ENCODE measurements at regions not wholly inside any gene's neighbourhood (a gene's known extent, or its start where the extent isn't known, plus 50 kb on each side); places are given as distances from the start of the nearest gene placed in this dataset.

GRCh38 chr17:73754886-73755400 is 110.7 kb upstream of the SDK2 start:
- DNase-seq (ENCODE audit: low read depth) = no peak

DNA sequence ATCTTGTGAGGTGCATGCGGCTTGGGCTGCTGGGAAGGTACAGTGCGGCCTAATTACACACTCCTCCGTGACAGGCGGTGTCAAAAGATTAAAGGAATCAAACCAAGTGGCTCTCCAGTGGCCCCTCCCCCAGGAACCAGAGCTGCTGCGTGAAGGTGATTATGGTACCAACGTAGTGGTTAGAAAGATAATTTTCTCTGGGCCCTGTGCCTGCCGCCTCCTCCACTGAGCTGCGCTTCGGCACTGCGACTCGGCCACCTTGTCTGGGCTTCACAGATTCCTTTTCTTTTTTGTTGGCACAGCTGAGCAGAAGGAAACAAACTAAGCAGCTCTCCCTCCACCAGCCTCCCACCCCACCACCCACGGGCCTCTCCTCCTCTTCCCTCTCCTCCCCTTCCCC is 113.2 kb upstream of the SDK2 start:
- no peak for DNase-seq (ENCODE audit: low read depth)

DNA sequence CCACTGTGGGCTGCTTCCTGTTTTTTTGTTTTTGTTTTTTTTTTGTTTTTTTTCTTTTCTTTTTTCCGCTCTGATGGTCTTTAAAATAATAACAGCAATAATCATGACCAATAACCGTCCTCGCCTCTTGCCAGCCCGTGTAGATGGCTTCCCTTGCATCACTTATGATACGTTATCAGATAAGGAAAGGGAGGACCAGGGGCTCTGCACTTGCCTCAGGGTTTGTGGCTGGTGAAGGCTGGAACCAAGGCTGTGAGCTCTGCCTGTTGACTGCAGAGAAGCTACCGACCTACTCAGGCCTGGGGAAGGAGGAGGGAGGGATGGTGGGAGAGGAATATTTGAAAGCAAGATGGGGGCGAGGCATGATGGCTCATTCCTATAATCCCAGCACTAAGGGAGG is 114.0 kb upstream of the SDK2 start:
- DNase-seq (ENCODE audit: low read depth) = no peak

GRCh38 chr17:73759324-73759723 is 115.1 kb upstream of the SDK2 start:
- no peak for DNase-seq (ENCODE audit: low read depth)

DNA sequence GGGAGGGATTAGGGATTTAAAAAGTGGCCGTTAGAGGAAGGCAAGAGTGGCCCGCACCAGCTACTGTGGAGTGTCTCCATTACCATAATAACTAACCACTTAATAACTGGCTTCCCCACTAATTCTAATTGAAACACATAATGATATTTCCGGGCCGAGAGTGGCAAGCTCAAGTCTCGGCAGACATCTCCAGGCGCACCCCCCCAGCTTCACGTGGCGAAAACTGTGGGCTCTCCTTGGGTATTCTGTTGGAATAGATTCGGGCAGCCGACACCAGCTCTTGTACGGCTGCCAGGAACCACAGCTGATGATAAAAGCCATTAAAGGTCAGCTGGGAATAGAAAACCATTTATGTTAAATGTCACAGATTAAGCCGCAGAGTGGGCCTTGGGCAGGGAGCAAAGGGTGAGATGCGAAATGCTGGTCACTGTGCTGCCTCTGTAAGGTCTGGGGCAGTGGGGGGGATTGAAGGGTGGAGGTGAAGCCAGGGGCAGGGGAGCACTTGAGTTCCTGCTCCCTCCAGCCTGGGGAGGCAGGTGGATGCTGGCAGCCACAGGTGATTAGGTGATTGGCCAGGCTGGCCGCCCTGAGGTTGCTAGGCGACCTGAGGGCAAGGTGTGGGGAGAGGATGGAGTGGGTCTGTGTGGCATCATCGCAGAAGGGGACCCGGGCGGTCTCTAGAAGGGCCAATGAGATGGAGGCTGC is 115.6 kb upstream of the SDK2 start:
- DNase-seq (ENCODE audit: low read depth) = no peak

DNA sequence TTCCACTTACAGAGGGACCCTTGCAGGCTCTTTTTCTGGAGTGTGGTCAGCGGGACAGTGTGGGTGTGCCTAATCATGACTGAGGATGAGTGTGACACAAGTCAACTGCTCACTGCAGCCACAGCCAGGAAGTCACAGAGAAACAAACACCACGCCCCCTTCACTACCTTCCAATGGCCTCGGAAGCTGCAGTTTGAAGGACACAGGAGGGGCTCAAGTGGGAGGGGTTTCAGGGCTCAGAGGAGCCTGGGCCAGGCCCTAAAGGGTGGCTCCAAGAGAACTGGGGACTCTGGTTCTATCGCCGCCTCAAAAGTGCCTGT is 116.2 kb upstream of the SDK2 start:
- DNase-seq (ENCODE audit: low read depth) = no peak

DNA sequence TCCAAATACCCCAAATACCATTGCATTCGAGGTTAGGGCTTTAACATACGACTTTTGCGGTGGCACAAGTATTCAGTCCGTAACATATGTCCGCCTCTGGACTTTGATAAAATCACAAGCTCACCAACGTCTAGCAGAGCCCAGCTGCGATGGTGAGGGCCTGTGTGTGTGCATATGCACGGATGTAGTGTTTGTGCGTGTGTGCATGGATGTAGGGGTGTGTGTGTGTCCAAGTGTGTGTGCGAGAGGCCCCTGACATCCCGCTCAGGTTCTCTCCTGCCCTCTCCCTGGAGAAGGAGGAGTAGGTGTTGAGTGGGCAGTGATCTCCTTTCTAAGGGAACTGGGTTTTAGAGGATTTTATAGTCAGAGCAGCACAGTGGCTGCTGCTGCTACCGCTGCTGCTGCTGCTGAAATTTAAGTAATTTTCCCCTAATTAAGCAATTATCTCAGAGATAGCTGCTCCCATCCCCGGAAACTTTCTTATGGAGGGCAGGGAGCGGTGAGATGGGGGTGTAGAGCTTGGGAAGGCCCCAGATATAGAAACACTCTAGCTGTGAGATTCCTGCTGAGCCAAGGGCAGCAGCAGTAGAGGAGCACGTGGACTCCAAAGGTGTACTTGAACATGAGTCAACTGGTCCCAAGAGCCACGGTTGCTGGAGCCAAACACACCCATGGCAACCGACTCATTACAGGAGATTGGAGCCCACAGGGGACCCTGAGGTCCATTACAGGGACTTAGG is 121.7 kb upstream of the SDK2 start:
- DNase-seq (ENCODE audit: low read depth) = no peak

DNA sequence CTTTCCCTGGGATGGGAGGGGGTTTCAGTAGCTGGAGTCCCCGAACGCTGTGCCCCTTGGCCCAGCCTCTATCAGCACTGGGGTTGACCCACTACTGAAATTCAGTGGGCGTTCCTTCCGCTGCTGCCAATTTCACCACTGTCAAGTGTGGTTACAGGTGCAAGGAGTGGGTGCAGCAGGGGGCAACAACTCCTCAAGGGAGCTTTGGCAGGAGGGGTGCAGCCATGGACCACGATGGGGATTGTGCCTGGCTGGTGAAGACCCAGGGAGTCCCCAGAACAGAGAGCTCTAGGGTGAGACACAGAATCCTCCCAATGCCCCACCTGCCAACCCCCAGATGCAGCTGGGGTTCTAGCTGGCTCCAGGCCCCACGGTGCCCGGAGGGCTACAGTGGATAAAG is 123.5 kb upstream of the SDK2 start:
- no peak for DNase-seq (ENCODE audit: low read depth)

- no peak for DNase-seq (ENCODE audit: low read depth)
Observed at GRCh38 chr17:73768691-73769090, 124.4 kb upstream of the SDK2 start.

GRCh38 chr17:73769479-73769878 is 125.2 kb upstream of the SDK2 start:
- no peak for DNase-seq (ENCODE audit: low read depth)

DNA sequence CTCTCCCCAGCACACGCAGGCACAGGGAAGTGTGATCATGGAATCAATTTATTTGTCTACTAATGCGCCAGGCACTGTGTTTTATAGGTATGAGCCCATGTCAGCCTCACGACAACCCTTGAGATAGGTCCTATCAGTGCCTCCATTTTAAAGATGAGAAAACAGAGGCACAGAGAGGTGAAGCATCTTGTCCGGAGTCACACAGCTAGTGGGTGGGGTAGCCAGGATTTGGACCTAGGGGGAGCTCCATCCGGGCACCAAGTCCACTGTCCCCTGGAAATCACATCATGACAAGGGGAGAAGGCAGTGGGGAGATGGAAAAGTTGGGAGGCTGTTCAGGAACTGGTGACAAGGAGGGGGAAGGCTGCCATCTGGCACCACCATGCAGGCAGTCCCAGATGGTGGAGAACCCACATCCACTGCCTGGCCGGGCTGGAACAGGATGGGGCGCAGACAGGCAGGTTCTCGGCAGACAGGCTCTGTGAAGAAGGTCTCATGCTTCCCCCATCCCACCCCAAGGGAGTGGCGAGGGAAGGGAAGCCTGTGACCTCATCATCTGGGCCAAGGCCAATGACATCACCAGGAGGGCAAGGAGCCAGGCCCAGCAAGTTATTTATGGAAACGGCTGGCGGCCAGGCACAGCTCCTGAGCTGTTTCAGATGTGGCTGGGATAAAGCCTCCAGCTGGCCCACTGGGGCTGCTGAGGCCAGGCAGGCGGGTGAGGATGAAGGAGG is 126.0 kb upstream of the SDK2 start:
- peak; percentile 18 for DNase-seq (ENCODE audit: low read depth)

DNA sequence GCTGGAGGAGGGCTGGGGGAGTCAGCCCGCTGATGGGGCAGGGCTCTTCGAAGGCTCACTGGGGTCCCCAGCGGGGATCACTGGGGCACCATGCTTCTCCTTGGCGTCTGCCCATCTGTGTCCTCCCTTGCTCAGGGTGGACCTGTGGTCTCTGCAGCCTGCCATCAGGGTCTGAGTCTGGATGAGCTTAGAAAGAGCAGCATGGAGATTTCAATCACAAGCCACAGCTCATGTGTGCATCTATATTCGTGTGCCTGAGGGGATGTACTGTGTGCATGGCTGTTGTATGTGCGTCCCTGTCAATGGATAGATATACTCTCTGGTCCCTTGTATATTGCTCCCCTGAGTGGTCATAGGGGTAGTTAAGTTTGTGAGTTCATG is 126.6 kb upstream of the SDK2 start:
- DNase-seq (ENCODE audit: low read depth) = no peak

DNA sequence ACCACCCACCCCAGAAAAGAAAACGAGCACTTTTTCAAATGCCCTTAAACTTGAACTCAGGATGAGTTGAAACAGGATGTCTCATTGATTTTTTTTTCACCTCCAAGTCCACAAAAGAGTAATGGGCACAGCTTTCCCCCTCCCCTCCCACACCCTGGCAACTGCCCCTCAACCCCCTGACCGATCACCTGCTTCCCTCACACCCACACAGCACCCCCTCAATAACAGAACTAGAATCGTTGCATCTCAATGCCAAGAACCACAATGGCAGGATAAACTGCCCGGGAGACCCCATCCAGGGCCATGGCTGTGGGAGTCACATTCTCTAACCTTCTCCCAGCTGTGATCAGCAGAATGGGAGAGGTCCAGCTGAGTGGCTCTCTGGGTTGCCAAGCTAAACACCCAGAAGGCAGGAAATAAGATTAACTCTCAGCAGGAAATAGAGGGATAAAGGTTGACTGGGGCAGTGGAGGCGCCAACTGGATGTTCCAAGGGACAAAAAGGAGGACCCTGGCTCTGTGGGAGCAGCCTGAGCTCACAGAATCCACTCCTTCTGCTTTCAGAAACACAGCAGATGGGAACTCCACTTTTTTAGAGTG is 128.0 kb upstream of the SDK2 start:
- no peak for DNase-seq (ENCODE audit: low read depth)

- no peak for DNase-seq (ENCODE audit: low read depth)
Observed at GRCh38 chr17:73773702-73774101, 129.5 kb upstream of the SDK2 start.

- no peak for DNase-seq (ENCODE audit: low read depth)
Observed at GRCh38 chr17:73774852-73775251, 130.6 kb upstream of the SDK2 start.

- DNase-seq (ENCODE audit: low read depth) = no peak
Observed at GRCh38 chr17:73776351-73777130, 132.3 kb upstream of the SDK2 start.

GRCh38 chr17:73777131-73777449 is 132.8 kb upstream of the SDK2 start:
- no peak for DNase-seq (ENCODE audit: low read depth)

GRCh38 chr17:73782231-73782630 is 138.0 kb upstream of the SDK2 start:
- no peak for DNase-seq (ENCODE audit: low read depth)

- DNase-seq (ENCODE audit: low read depth) = no peak
Observed at GRCh38 chr17:73782641-73783381, 138.6 kb upstream of the SDK2 start.

- DNase-seq (ENCODE audit: low read depth) = no peak
Observed at GRCh38 chr17:73783382-73783766, 139.1 kb upstream of the SDK2 start.

DNA sequence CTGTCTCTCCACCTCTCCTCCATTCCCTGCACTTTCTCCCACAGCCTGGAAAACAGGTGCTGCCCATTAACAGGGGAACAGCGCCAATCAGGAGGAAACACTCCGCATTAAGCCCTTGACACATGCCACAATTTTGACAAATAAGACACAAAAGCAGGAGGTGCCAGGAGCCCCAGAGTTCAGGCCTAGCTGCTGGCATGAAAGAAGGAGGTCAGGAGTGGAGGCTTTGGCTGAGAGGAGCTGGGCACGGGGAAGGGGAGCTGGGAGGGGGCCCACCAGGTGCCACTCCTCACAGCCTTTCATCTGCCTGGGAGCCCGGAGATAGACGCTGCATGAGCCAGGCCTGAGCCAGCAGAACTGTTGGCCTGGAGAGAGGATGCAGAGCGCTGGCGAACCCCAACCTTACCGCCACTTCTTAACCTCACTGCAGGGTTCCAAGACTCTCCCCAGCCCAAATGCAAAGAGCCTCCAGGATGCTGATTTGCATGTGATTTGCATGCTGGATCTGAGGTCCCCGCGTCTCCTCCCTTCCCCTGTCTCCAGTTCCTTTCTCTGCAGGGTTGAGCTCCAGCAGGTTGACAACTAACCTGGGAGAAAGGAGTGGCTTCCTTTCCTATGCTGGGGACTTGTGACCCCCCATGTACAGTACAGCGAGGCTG is 139.8 kb upstream of the SDK2 start:
- no peak for DNase-seq (ENCODE audit: low read depth)
